KMS-11 (cell line): ENCODE measurements at regions not wholly inside any gene's neighbourhood (a gene's known extent, or its start where the extent isn't known, plus 50 kb on each side); places are given as distances from the start of the nearest gene placed in this dataset.

ENCODE experiments used
- H2AFZ ChIP-seq: fragments of 200-600 bp; sonication (generic); 2 replicates; pipeline ENCODE4 v1.6.1; 2016; ENCODE audit warnings: antibody characterized with exemption, mixed run types, low read depth
- H3K27ac ChIP-seq: fragments of 200-600 bp; sonication (generic); 2 replicates; pipeline ENCODE4 v1.6.1; 2016; ENCODE audit warnings: mild to moderate bottlenecking, mixed run types
- H3K27me3 ChIP-seq: fragments of 200-600 bp; sonication (generic); 2 replicates; pipeline ENCODE4 v1.6.1; 2017; ENCODE audit warnings: mild to moderate bottlenecking, low read depth, mixed run types, moderate library complexity; ENCODE audit not compliant: insufficient read depth
- H3K36me3 ChIP-seq: fragments of 200-600 bp; sonication (generic); 2 replicates; pipeline ENCODE4 v1.6.1; 2017; ENCODE audit warnings: mild to moderate bottlenecking, mixed run types; ENCODE audit not compliant: insufficient read depth
- H3K4me1 ChIP-seq: fragments of 200-600 bp; sonication (generic); 2 replicates; pipeline ENCODE4 v1.6.1; 2016; ENCODE audit warnings: mild to moderate bottlenecking, low read depth, mixed run types; ENCODE audit not compliant: poor library complexity, severe bottlenecking
- H3K4me2 ChIP-seq: fragments of 200-600 bp; sonication (generic); 2 replicates; pipeline ENCODE4 v1.7.0; 2016; ENCODE audit warnings: mild to moderate bottlenecking, mixed run types
- H3K4me3 ChIP-seq: fragments of 200-600 bp; sonication (generic); IDR thresholded peaks from 2 replicates; pipeline ENCODE4 v1.6.1; 2017; ENCODE audit warnings: low read depth, low read length, mixed read lengths; ENCODE audit not compliant: insufficient read depth
- H3K79me2 ChIP-seq: fragments of 200-600 bp; sonication (generic); 2 replicates; pipeline ENCODE4 v1.6.1; 2016; ENCODE audit warnings: low read depth, mixed run types; ENCODE audit not compliant: insufficient read depth
- H3K9ac ChIP-seq: fragments of 200-600 bp; sonication (generic); 2 replicates; pipeline ENCODE4 v1.6.1; 2016; ENCODE audit warnings: mild to moderate bottlenecking, mixed run types
- H4K20me1 ChIP-seq: fragments of 200-600 bp; sonication (generic); 2 replicates; pipeline ENCODE4 v1.6.1; 2016; ENCODE audit warnings: mild to moderate bottlenecking, mixed run types; ENCODE audit not compliant: insufficient read depth
- CTCF ChIP-seq: fragments of 200-600 bp; sonication (generic); conservative IDR thresholded peaks from 2 replicates; pipeline ENCODE4 v1.6.1; 2017; ENCODE audit warnings: low read depth, mild to moderate bottlenecking, antibody characterized with exemption, low read length, moderate library complexity, mixed read lengths

DNA sequence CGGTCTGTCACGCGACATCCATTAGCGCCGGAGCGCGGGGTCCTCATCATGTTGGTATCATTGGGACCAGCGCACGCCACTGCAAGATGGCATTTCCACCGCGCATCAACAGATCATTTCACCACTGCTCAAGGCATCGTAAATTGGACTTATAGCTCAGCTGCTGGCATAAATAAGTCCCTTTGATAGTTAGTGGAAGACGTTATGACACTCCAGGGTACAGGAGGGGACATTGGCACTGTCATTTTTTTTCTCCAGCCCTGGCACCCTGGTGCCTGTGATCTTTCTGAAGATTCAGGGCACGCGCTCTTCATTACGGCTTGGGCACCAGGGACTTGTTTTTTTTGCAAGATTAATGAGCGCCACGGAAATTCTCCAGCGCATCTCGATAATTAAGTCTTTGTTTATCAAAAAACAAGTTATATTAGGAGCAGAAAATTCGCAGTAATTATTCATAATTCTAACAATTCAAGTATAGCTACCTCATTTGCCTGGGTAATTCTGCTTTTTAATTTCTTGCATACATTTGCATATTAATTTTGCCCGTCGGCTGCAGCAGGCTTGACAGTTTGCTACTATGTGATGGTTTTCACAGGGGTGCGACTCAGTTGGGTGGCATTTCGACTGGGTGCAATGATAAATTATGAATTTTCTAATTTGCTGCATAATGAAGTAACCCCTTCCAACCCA lies 167.7 kb downstream of the VRK1 start:
- Histone ChIP-seq H3K9ac (no peak overlapping the region), H2AFZ (no peak overlapping the region), H3K27me3 (no peaks in the 10 kb centered on the region), H3K4me1 (no peaks in the 10 kb centered on the region), H3K4me2 (no peak overlapping the region), H3K36me3 (no peaks in the 10 kb centered on the region), H3K27ac (no peak overlapping the region), H3K79me2 (no peaks in the 10 kb centered on the region), H4K20me1 (no peaks in the 10 kb centered on the region), H3K4me3 (no peak overlapping the region)
- no peak for TF ChIP-seq CTCF

DNA sequence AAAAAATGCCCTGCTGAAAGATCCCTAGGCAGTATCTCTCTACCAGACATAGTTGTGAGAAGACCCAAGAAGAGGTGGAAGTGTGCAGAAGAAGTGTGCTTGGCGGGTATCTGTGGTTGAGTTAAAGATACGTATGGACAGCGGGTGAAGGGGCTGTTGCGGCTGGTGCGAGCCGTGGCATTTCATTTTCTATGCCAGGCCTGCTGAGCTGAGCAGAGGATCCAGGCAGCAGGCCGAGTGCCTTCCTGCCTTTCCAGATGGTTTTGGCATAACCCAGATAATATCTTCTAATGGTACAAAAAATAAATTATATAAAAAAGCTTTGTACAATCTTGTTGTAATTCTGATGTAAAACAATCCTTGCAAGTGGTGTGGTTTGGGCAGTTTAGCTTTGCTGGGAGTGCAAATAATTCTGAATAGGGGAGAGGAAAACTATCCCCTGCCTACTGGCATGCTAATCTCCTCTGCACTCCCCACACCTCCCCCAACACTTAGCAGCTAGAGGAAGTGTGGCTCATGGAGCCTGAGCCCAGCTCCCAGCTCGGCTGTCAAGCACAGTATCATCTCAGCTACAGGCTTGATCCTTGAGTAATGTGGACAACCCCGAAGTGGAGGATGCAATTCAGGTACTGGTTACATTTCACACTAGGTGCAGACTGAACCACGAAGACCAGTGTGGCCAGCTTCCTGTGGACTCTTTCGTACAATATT lies 168.9 kb downstream of the VRK1 start:
- no peaks in the 10 kb centered on the region for H4K20me1 ChIP-seq
- H3K36me3 ChIP-seq: no peaks in the 10 kb centered on the region
- no peaks in the 10 kb centered on the region for H3K4me1 ChIP-seq
- no peak overlapping the region for H3K27ac ChIP-seq
- no peaks in the 10 kb centered on the region for H3K27me3 ChIP-seq
- no peak overlapping the region for H3K9ac ChIP-seq
- TF ChIP-seq CTCF: no peak
- H3K79me2 ChIP-seq: no peaks in the 10 kb centered on the region
- H3K4me3 ChIP-seq: no peak overlapping the region
- no peak overlapping the region for H3K4me2 ChIP-seq
- H2AFZ ChIP-seq: no peak overlapping the region

DNA sequence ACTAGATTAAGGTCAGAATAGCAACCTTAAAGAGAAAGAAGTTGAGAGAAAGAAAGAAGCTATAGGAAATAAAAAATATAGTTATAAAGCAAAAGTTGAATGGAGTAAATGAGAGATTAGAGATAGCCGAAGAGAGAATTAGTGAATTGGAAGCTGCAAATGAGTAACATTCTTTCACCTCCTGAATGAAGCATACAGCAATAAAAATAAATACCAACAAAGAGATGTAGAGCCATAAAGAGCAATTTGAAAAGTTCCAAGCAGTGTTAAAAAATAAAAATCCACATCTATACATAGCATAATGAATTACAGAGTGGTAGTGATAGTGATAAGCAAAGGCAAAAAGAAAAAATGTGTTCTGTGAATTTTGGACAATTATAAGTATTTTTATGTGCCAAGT lies 177.9 kb downstream of the VRK1 start:
- no peaks in the 10 kb centered on the region for H3K27me3 ChIP-seq
- no peaks in the 10 kb centered on the region for H4K20me1 ChIP-seq
- no peak overlapping the region for H3K27ac ChIP-seq
- no peak overlapping the region for H3K9ac ChIP-seq
- no peak overlapping the region for H2AFZ ChIP-seq
- no peak overlapping the region for H3K4me3 ChIP-seq
- no peak overlapping the region for H3K4me2 ChIP-seq
- TF ChIP-seq CTCF: no peak
- no peaks in the 10 kb centered on the region for H3K4me1 ChIP-seq
- no peaks in the 10 kb centered on the region for H3K79me2 ChIP-seq
- no peaks in the 10 kb centered on the region for H3K36me3 ChIP-seq

DNA sequence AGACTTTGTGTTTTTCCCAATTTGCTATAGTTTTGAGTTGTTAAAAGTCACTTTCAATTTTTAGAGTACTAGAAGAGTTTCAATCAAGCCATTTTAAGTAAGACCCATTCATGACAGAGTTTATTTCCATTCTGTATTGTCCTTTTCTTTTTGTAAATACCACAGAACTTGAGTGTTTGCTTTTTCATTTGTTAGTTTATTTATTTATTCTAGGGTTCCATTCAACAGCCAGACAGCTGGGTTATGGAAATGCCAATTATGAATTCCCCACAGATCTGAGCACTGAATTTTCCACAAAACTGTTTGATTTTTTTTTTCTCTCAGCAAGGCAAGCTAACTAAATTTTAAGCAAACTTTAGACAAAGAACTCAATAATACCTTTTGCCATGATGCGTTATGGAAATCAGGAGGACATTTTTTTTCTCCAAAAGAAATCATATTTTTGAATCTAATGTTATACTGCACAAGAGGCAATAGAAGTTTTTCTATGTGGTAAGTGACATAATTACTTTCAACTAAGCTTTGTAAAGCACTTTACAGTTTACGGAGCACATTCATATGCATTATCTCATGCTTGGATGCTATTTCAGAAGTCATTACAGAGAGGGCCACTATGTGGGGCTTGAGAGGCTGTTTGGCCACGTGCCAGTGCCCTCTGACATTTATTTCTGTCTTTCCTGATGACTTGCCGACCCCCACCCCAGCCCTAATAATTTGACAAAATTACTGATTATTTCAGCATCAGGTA lies 181.5 kb downstream of the VRK1 start:
- TF ChIP-seq CTCF: no peak
- no peak overlapping the region for H3K27ac ChIP-seq
- no peak overlapping the region for H3K4me3 ChIP-seq

More for the DNA sequence above, 181.5 kb downstream of the VRK1 start:
- Histone ChIP-seq H3K79me2 (no peaks in the 10 kb centered on the region), H3K27me3 (no peaks in the 10 kb centered on the region), H3K4me1 (no peaks in the 10 kb centered on the region), H3K9ac (no peak overlapping the region), H3K4me2 (no peak overlapping the region), H4K20me1 (no peaks in the 10 kb centered on the region), H3K36me3 (no peaks in the 10 kb centered on the region), H2AFZ (no peak overlapping the region)
